ENCODE measurements at regions not wholly inside any gene's neighbourhood (a gene's known extent, or its start where the extent isn't known, plus 50 kb on each side); places are given as distances from the start of the nearest gene placed in this dataset.

GRCh38 chr11:19493446-19494213, 219.0 kb upstream of the NAV2 start:
- no peak for TF ChIP-seq EP300 (IDR thresholded peaks at IDR 0.05)
- no peak for TF ChIP-seq CTCF (IDR thresholded peaks at IDR 0.05)
- no peak for TF ChIP-seq POLR2AphosphoS5 (IDR thresholded peaks at IDR 0.05)
- no peak for TF ChIP-seq POLR2A (IDR thresholded peaks at IDR 0.05)
- no peak for ATAC-seq (ENCODE audit: low FRiP score in 2 of 2)
- no peak overlapping the region for H3K27ac ChIP-seq
- no peak overlapping the region for H3K4me3 ChIP-seq
- WGBS, 2 donors, result 83 to 85% methylated on average over 4 of the region's 4 CpGs
- no peaks in the 10 kb centered on the region for H3K27me3 ChIP-seq
- no peak for DNase-seq
- H3K9me3 ChIP-seq, result no peaks in the 10 kb centered on the region
- H3K4me1 ChIP-seq, result no peaks in the 10 kb centered on the region
- no peaks in the 10 kb centered on the region for H3K36me3 ChIP-seq

GRCh38 chr11:19482319-19483100, 230.1 kb upstream of the NAV2 start:
- DNase-seq, result no peak
- Histone ChIP-seq H3K27me3 (no peaks in the 10 kb centered on the region), H3K4me3 (no peak overlapping the region), H3K27ac (no peak overlapping the region), H3K36me3 (no peaks in the 10 kb centered on the region), H3K4me1 (no peaks in the 10 kb centered on the region), H3K9me3 (no peaks in the 10 kb centered on the region)
- no peak for ATAC-seq (ENCODE audit: low FRiP score in 2 of 2)
- TF ChIP-seq POLR2A (IDR thresholded peaks at IDR 0.05), result no peak
- no peak for TF ChIP-seq CTCF (IDR thresholded peaks at IDR 0.05)
- TF ChIP-seq POLR2AphosphoS5 (IDR thresholded peaks at IDR 0.05), result no peak
- no peak for TF ChIP-seq EP300 (IDR thresholded peaks at IDR 0.05)
- WGBS, 2 donors, result 81 to 85% methylated on average over 6 of the region's 6 CpGs

- DNase-seq (no peak), ATAC-seq (ENCODE audit: low FRiP score in 2 of 2) (no peak)
- no peaks in the 10 kb centered on the region for H3K27me3 ChIP-seq
- H3K27ac ChIP-seq, result no peak overlapping the region
- no peaks in the 10 kb centered on the region for H3K36me3 ChIP-seq
- H3K9me3 ChIP-seq, result no peaks in the 10 kb centered on the region
- H3K4me1 ChIP-seq, result no peaks in the 10 kb centered on the region
- WGBS, 2 donors, result 78 to 80% methylated on average over 2 of the region's 2 CpGs
- TF ChIP-seq CTCF (IDR thresholded peaks at IDR 0.05), result no peak
- H3K4me3 ChIP-seq, result no peak overlapping the region
These were observed 232.1 kb upstream of the NAV2 start for GRCh38 chr11:19480540-19480939.

GRCh38 chr11:19478891-19479290, 233.7 kb upstream of the NAV2 start:
- Histone ChIP-seq H3K9me3 (no peaks in the 10 kb centered on the region), H3K4me3 (no peak overlapping the region), H3K27ac (no peak overlapping the region), H3K36me3 (no peaks in the 10 kb centered on the region), H3K27me3 (no peaks in the 10 kb centered on the region), H3K4me1 (no peaks in the 10 kb centered on the region)
- TF ChIP-seq POLR2AphosphoS5 (IDR thresholded peaks at IDR 0.05) (no peak), POLR2A (IDR thresholded peaks at IDR 0.05) (no peak)
- no peak for DNase-seq
- WGBS, 2 donors, result 58 to 62% methylated on average over 7 of the region's 7 CpGs
- no peak for ATAC-seq (ENCODE audit: low FRiP score in 2 of 2)

- no peaks in the 10 kb centered on the region for H3K36me3 ChIP-seq
- TF ChIP-seq EP300 (IDR thresholded peaks at IDR 0.05) (no peak), POLR2A (IDR thresholded peaks at IDR 0.05) (no peak), POLR2AphosphoS5 (IDR thresholded peaks at IDR 0.05) (no peak), CTCF (IDR thresholded peaks at IDR 0.05) (no peak)
- no peaks in the 10 kb centered on the region for H3K4me1 ChIP-seq
- no peaks in the 10 kb centered on the region for H3K27me3 ChIP-seq
- ATAC-seq (ENCODE audit: low FRiP score in 2 of 2) (no peak), DNase-seq (no peak)
- 78 to 82% methylated on average over 7 of the region's 7 CpGs for WGBS, 2 donors
- H3K9me3 ChIP-seq, result no peaks in the 10 kb centered on the region
- H3K27ac ChIP-seq, result no peak overlapping the region
- no peak overlapping the region for H3K4me3 ChIP-seq
These were observed 234.4 kb upstream of the E2F8 start for GRCh38 chr11:19474954-19475721.

Data from upper lobe of left lung (tissue), 6 donors.